Liver (tissue), 3 donors: ENCODE measurements at regions not wholly inside any gene's neighbourhood (a gene's known extent, or its start where the extent isn't known, plus 50 kb on each side); places are given as distances from the start of the nearest gene placed in this dataset.
"Not testable (repeated sequence)": the region's sequence is repeated elsewhere in the genome, so short reads cannot be mapped to it uniquely, and the experiment has no call there.

Experiments used
- ATF3 ChIP-seq: IDR thresholded peaks from 2 replicates; pipeline ENCODE4 v1.6.1; 2016; ENCODE audit warnings: antibody characterized with exemption
- CTCF ChIP-seq: fragments of 150-350 bp; IDR thresholded peaks from 2 replicates; pipeline ENCODE4 v1.5.1; 2017; ENCODE audit warnings: improper control_type of control experiment, low read depth, low read length; ENCODE audit not compliant: missing input control
- EGR1 ChIP-seq, 2 donors: IDR thresholded peaks; 2 replicates each; pipeline ENCODE4 v1.6.1; 2016 to 2018; ENCODE audit warnings: antibody characterized with exemption in 2 of 2, low read depth in 2 of 2
- GABPA ChIP-seq, 2 donors: IDR thresholded peaks in 1 of 2; conservative IDR thresholded peaks in 1 of 2; 2 replicates each; pipeline ENCODE4 v1.6.1; 2016; ENCODE audit warnings: antibody characterized with exemption in 2 of 2, mild to moderate bottlenecking in 1 of 2, moderate library complexity in 1 of 2
- HNF4A ChIP-seq, 2 donors: conservative IDR thresholded peaks; 2 replicates each; pipeline ENCODE4 v1.6.1; 2016; ENCODE audit warnings: antibody characterized with exemption in 2 of 2, mild to moderate bottlenecking in 2 of 2
- JUND ChIP-seq, 2 donors: IDR thresholded peaks; 2 replicates each; pipeline ENCODE4 v1.6.1; 2016; ENCODE audit warnings: antibody characterized with exemption in 2 of 2
- MAX ChIP-seq: IDR thresholded peaks from 2 replicates; pipeline ENCODE4 v1.6.1; 2016; ENCODE audit warnings: antibody characterized with exemption
- RAD21 ChIP-seq, 2 donors: IDR thresholded peaks; 2 replicates each; pipeline ENCODE4 v1.6.1; 2016; ENCODE audit warnings: antibody characterized with exemption in 2 of 2, mild to moderate bottlenecking in 2 of 2
- REST ChIP-seq: IDR thresholded peaks from 2 replicates; pipeline ENCODE4 v1.6.1; 2016; ENCODE audit warnings: antibody characterized with exemption, mild to moderate bottlenecking
- SP1 ChIP-seq: IDR thresholded peaks from 2 replicates; pipeline ENCODE4 v1.6.1; 2018; ENCODE audit warnings: antibody characterized with exemption, mild to moderate bottlenecking
- TAF1 ChIP-seq: conservative IDR thresholded peaks from 2 replicates; pipeline ENCODE4 v1.6.1; 2016; ENCODE audit warnings: antibody characterized with exemption, mild to moderate bottlenecking
- YY1 ChIP-seq: IDR thresholded peaks from 2 replicates; pipeline ENCODE4 v1.6.1; 2016; ENCODE audit warnings: antibody characterized with exemption, mild to moderate bottlenecking
- ZBTB33 ChIP-seq: IDR thresholded peaks from 2 replicates; pipeline ENCODE4 v1.6.1; 2016; ENCODE audit warnings: antibody characterized with exemption
- donor health status: healthy.
- donor health status: healthy.

- not testable (repeated sequence) for TF ChIP-seq REST; CTCF; JUND (IDR thresholded peaks at IDR 0.05); EGR1 (IDR thresholded peaks at IDR 0.05; ENCODE audit: low read depth in 2 of 2); ATF3; MAX; ZBTB33; SP1; HNF4A (conservative IDR thresholded peaks at IDR 0.05); GABPA (IDR thresholded peaks at IDR 0.05 in 1 of 2, conservative IDR thresholded peaks at IDR 0.05 in 1 of 2); TAF1; RAD21 (IDR thresholded peaks at IDR 0.05); YY1
These were observed 165.3 kb downstream of the OR4F15 start for GRCh38 chr15:101977281-101977680.
